K562 (cell line): ENCODE measurements at regions not wholly inside any gene's neighbourhood (a gene's known extent, or its start where the extent isn't known, plus 50 kb on each side); places are given as distances from the start of the nearest gene placed in this dataset.

ENCODE experiments used
- ETV6 ChIP-seq, 3 experiments: fragments of 150-350 bp in 1 of 3; sonication (generic) in 1 of 3; formaldehyde crosslinking in 1 of 3; IDR thresholded peaks; 2 replicates each; pipeline versions ENCODE4 v1.6.1 to v1.8.0; 2014 to 2022; ENCODE audit warnings: borderline replicate concordance in 2 of 3, low read depth in 2 of 3, antibody characterized with exemption in 1 of 3, low read length in 1 of 3, mild to moderate bottlenecking in 1 of 3, missing genetic modification reagents in 1 of 3
- FOXA3 ChIP-seq, 2 experiments: fragments of 450-650 bp in 1 of 2; sonication (generic) in 1 of 2; formaldehyde crosslinking; IDR thresholded peaks in 1 of 2; conservative IDR thresholded peaks in 1 of 2; 2 replicates each; pipeline versions ENCODE4 v1.4.0 to v1.8.0; 2020 to 2022; ENCODE audit warnings: mild to moderate bottlenecking in 2 of 2, missing genetic modification reagents in 1 of 2
- GTF2E2 ChIP-seq: fragments of 200-800 bp; sonication (Bioruptor generic); IDR thresholded peaks from 2 replicates; pipeline ENCODE4 v1.6.1; 2016; ENCODE audit warnings: missing genetic modification characterization, missing compliant biosample characterization
- HEY1 ChIP-seq: fragments of 250-450 bp; sonication (Bioruptor Pico); IDR thresholded peaks from 2 replicates; pipeline ENCODE4 v1.5.0; 2020; ENCODE audit warnings: mild to moderate bottlenecking, moderate library complexity, borderline replicate concordance
- HIVEP1 ChIP-seq: fragments of 250-450 bp; sonication (Bioruptor Pico); IDR thresholded peaks from 2 replicates; pipeline ENCODE4 v1.4.0; 2020; ENCODE audit warnings: mild to moderate bottlenecking
- MEIS2 ChIP-seq: fragments of 450-650 bp; IDR thresholded peaks from 2 replicates; pipeline ENCODE4 v1.6.1; 2014; ENCODE audit warnings: mild to moderate bottlenecking; ENCODE audit not compliant: partially characterized antibody
- NCOR1 ChIP-seq: fragments of 450-650 bp; IDR thresholded peaks from 2 replicates; pipeline ENCODE4 v1.6.1; 2016; ENCODE audit warnings: mild to moderate bottlenecking, moderate library complexity
- POLR2A ChIP-seq: fragments of 450-650 bp; conservative IDR thresholded peaks from 2 replicates; pipeline ENCODE4 v1.6.1; 2016
- POLR3A ChIP-seq: IDR thresholded peaks from 2 replicates; pipeline ENCODE4 v1.6.1; 2011; ENCODE audit warnings: borderline replicate concordance, mild to moderate bottlenecking, moderate library complexity; ENCODE audit not compliant: insufficient read length, insufficient read depth; ENCODE audit errors: extremely low read depth
- PYGO2 ChIP-seq: fragments of 450-650 bp; IDR thresholded peaks from 2 replicates; pipeline ENCODE4 v1.6.1; 2016; ENCODE audit warnings: mild to moderate bottlenecking, missing genetic modification characterization, moderate library complexity, missing compliant biosample characterization
- RCOR1 ChIP-seq, 2 experiments: IDR thresholded peaks; 2 replicates each; pipeline ENCODE4 v1.6.1; 2012; ENCODE audit warnings: low read depth in 2 of 2, low read length in 2 of 2, borderline replicate concordance in 1 of 2, improper control_type of control experiment in 1 of 2
- SRSF3 ChIP-seq: fragments of 200-400 bp; formaldehyde crosslinking; IDR thresholded peaks from 2 replicates; pipeline ENCODE4 v1.6.1; 2016; ENCODE audit warnings: mild to moderate bottlenecking, low read length, moderate library complexity; ENCODE audit not compliant: insufficient read depth
- ZNF668 ChIP-seq: fragments of 250-450 bp; sonication (Bioruptor Pico); IDR thresholded peaks from 2 replicates; pipeline ENCODE4 v1.8.0; 2022; ENCODE audit warnings: mild to moderate bottlenecking, inconsistent platforms
- ZNF699 ChIP-seq: fragments of 250-450 bp; sonication (Bioruptor Pico); IDR thresholded peaks from 2 replicates; pipeline ENCODE4 v1.8.0; 2021; ENCODE audit warnings: mild to moderate bottlenecking, moderate library complexity; ENCODE audit not compliant: insufficient replicate concordance
- TF ChIP-seq, protein P1 (sequence below): fragments of 250-450 bp; sonication (Bioruptor Pico); IDR thresholded peaks from 2 replicates; pipeline ENCODE4 v1.8.0; 2022; ENCODE audit warnings: inconsistent platforms
- TF ChIP-seq, protein P2 (sequence below): sonication (generic); formaldehyde crosslinking; IDR thresholded peaks from 2 replicates; pipeline ENCODE4 v1.8.1; 2022; ENCODE audit warnings: missing genetic modification reagents
- TF ChIP-seq, protein P3 (sequence below): fragments of 450-650 bp; IDR thresholded peaks from 2 replicates; pipeline ENCODE4 v1.6.1; 2018; ENCODE audit not compliant: partially characterized antibody
- TF ChIP-seq, protein P4 (sequence below): fragments of 200-800 bp; sonication (Bioruptor generic); IDR thresholded peaks from 2 replicates; pipeline ENCODE4 v1.6.1; 2017; ENCODE audit warnings: missing genetic modification characterization, missing compliant biosample characterization

DNA sequence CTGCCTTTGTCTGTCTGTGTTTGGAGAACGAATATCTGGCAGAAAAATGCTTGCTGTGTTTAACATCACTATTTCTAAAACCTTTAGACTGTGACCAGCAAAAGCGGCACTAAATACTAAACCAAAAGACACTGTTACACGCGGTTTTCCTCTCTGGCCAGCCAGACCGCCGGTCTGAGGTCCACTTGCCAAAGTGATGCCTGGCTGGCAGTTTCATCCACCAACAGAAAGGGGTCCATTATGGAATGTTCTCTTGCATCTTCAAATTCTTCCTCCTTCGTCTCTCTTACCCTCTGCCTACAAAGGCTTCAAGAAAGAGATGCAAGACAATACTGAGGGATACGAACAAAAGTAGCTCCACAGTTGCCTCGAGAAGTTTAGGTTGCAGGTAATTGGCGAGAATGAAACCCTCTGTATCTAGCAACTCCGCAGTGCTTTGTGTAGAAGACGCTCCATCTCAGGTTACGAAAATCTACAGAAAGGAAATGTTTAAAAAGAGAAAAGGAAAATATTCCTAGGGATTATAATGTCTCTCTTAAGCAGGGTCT is 176.6 kb downstream of the TRIM27 start (continued):
- no peak for TF ChIP-seq PYGO2
- TF ChIP-seq SRSF3: no peak
- peak; percentile 2 for TF ChIP-seq MEIS2
- TF ChIP-seq FOXA3 (CRISPR knock-in tag; conservative IDR thresholded peaks at IDR 0.05 in 1 of 2, IDR thresholded peaks at IDR 0.05 in 1 of 2): no peak
- no peak for TF ChIP-seq POLR3A
- TF ChIP-seq ETV6 (IDR thresholded peaks at IDR 0.05; ENCODE audit: borderline replicate concordance in 1 of 2, low read depth in 2 of 2, low read length in 1 of 2): no peak
- TF ChIP-seq ETV6 (CRISPR knock-in tag; IDR thresholded peaks at IDR 0.05; ENCODE audit: borderline replicate concordance): no peak
- no peak for TF ChIP-seq GTF2E2 (tag)
- TF ChIP-seq, protein P1, sequence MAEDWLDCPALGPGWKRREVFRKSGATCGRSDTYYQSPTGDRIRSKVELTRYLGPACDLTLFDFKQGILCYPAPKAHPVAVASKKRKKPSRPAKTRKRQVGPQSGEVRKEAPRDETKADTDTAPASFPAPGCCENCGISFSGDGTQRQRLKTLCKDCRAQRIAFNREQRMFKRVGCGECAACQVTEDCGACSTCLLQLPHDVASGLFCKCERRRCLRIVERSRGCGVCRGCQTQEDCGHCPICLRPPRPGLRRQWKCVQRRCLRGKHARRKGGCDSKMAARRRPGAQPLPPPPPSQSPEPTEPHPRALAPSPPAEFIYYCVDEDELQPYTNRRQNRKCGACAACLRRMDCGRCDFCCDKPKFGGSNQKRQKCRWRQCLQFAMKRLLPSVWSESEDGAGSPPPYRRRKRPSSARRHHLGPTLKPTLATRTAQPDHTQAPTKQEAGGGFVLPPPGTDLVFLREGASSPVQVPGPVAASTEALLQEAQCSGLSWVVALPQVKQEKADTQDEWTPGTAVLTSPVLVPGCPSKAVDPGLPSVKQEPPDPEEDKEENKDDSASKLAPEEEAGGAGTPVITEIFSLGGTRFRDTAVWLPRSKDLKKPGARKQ (CRISPR knock-in tag): 0 out of 2 replicates have a peak, but pooled peaks have one; percentile 10
- TF ChIP-seq, protein P2, sequence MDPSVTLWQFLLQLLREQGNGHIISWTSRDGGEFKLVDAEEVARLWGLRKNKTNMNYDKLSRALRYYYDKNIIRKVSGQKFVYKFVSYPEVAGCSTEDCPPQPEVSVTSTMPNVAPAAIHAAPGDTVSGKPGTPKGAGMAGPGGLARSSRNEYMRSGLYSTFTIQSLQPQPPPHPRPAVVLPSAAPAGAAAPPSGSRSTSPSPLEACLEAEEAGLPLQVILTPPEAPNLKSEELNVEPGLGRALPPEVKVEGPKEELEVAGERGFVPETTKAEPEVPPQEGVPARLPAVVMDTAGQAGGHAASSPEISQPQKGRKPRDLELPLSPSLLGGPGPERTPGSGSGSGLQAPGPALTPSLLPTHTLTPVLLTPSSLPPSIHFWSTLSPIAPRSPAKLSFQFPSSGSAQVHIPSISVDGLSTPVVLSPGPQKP (CRISPR knock-in tag): no peak
- TF ChIP-seq, protein P3, sequence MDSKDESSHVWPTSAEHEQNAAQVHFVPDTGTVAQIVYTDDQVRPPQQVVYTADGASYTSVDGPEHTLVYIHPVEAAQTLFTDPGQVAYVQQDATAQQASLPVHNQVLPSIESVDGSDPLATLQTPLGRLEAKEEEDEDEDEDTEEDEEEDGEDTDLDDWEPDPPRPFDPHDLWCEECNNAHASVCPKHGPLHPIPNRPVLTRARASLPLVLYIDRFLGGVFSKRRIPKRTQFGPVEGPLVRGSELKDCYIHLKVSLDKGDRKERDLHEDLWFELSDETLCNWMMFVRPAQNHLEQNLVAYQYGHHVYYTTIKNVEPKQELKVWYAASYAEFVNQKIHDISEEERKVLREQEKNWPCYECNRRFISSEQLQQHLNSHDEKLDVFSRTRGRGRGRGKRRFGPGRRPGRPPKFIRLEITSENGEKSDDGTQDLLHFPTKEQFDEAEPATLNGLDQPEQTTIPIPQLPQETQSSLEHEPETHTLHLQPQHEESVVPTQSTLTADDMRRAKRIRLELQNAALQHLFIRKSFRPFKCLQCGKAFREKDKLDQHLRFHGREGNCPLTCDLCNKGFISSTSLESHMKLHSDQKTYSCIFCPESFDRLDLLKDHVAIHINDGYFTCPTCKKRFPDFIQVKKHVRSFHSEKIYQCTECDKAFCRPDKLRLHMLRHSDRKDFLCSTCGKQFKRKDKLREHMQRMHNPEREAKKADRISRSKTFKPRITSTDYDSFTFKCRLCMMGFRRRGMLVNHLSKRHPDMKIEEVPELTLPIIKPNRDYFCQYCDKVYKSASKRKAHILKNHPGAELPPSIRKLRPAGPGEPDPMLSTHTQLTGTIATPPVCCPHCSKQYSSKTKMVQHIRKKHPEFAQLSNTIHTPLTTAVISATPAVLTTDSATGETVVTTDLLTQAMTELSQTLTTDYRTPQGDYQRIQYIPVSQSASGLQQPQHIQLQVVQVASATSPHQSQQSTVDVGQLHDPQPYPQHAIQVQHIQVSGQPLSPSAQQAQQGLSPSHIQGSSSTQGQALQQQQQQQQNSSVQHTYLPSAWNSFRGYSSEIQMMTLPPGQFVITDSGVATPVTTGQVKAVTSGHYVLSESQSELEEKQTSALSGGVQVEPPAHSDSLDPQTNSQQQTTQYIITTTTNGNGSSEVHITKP: peak; percentile 91
- TF ChIP-seq ZNF668 (CRISPR knock-in tag): peak; percentile 36; the same call in 1 of the 2 replicates
- TF ChIP-seq, protein P4, sequence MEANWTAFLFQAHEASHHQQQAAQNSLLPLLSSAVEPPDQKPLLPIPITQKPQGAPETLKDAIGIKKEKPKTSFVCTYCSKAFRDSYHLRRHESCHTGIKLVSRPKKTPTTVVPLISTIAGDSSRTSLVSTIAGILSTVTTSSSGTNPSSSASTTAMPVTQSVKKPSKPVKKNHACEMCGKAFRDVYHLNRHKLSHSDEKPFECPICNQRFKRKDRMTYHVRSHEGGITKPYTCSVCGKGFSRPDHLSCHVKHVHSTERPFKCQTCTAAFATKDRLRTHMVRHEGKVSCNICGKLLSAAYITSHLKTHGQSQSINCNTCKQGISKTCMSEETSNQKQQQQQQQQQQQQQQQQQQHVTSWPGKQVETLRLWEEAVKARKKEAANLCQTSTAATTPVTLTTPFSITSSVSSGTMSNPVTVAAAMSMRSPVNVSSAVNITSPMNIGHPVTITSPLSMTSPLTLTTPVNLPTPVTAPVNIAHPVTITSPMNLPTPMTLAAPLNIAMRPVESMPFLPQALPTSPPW: no peak
- TF ChIP-seq ZNF699 (CRISPR knock-in tag): no peak
- TF ChIP-seq RCOR1 (IDR thresholded peaks at IDR 0.05; ENCODE audit: borderline replicate concordance in 1 of 2, low read depth in 2 of 2, low read length in 2 of 2): peak in 1 of 2 experiments; percentile 27; a peak in 1 of 4 replicates
- TF ChIP-seq NCOR1: no peak
- no peak for TF ChIP-seq POLR2A
- TF ChIP-seq HEY1: no peak
- TF ChIP-seq HIVEP1 (CRISPR knock-in tag): no peak
